ENCODE measurements at regions not wholly inside any gene's neighbourhood (a gene's known extent, or its start where the extent isn't known, plus 50 kb on each side); places are given as distances from the start of the nearest gene placed in this dataset.

DNA sequence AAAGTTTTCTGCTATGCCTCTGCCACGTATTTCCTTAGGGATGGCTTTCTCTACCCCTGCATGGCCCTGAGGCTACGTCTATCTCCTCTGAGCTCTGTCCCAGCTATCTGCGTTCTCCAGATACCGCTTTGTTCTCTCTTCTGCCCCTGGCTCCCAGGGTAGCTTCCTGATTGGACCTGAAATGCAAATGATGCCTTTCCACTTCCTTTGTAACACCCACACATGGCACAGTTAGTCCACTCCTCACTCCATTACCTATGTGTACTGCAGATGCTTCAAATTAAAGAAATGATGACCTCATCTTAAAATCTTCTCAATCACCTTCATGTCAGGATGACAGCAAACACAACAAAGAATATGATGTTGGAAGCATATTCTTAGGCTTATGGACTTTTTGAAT, 138.6 kb upstream of the POGK start:
- H3K27me3 ChIP-seq (replicated peaks; ENCODE audit: insufficient read depth, low read length): no peaks in the 10 kb centered on the region
- no peak overlapping the region for H3K27ac ChIP-seq (ENCODE audit: low read length)
- H3K79me2 ChIP-seq (ENCODE audit: low read length): no peaks in the 10 kb centered on the region
- no peak for DNase-seq
- no peaks in the 10 kb centered on the region for H3F3A ChIP-seq (ENCODE audit: insufficient read depth, low read length)
- no peaks in the 10 kb centered on the region for H3K36me3 ChIP-seq (replicated peaks; ENCODE audit: insufficient read depth, low read length)
- no peaks in the 10 kb centered on the region for H3K9me3 ChIP-seq (replicated peaks; ENCODE audit: insufficient read depth, low read length)
- H4K20me1 ChIP-seq (ENCODE audit: insufficient read depth, low read length): no peaks in the 10 kb centered on the region
- no peak overlapping the region for H2AFZ ChIP-seq (ENCODE audit: low read length)
- H3K4me2 ChIP-seq (ENCODE audit: low read depth, low read length): no peak overlapping the region
- no peak overlapping the region for H3K9ac ChIP-seq (ENCODE audit: low read length)
- H3K4me1 ChIP-seq (ENCODE audit: low read length): 0 out of 2 replicates have a peak, but pooled peaks cover 4% of the 10 kb centered on the region
- H3K9me2 ChIP-seq (replicated peaks; ENCODE audit: insufficient read depth, low read length): no peaks in the 10 kb centered on the region
- no peak overlapping the region for H3K4me3 ChIP-seq (ENCODE audit: low read length)
- TF ChIP-seq, protein P1, sequence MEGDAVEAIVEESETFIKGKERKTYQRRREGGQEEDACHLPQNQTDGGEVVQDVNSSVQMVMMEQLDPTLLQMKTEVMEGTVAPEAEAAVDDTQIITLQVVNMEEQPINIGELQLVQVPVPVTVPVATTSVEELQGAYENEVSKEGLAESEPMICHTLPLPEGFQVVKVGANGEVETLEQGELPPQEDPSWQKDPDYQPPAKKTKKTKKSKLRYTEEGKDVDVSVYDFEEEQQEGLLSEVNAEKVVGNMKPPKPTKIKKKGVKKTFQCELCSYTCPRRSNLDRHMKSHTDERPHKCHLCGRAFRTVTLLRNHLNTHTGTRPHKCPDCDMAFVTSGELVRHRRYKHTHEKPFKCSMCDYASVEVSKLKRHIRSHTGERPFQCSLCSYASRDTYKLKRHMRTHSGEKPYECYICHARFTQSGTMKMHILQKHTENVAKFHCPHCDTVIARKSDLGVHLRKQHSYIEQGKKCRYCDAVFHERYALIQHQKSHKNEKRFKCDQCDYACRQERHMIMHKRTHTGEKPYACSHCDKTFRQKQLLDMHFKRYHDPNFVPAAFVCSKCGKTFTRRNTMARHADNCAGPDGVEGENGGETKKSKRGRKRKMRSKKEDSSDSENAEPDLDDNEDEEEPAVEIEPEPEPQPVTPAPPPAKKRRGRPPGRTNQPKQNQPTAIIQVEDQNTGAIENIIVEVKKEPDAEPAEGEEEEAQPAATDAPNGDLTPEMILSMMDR (IDR thresholded peaks at IDR 0.05; ENCODE audit: low read length): no peak
- TF ChIP-seq EZH2 (optimal IDR thresholded peaks at IDR 0.05; ENCODE audit: low read depth, low read length) (no peak), EZH2phosphoT487 (IDR thresholded peaks at IDR 0.05; ENCODE audit: low read length) (no peak)

DNA sequence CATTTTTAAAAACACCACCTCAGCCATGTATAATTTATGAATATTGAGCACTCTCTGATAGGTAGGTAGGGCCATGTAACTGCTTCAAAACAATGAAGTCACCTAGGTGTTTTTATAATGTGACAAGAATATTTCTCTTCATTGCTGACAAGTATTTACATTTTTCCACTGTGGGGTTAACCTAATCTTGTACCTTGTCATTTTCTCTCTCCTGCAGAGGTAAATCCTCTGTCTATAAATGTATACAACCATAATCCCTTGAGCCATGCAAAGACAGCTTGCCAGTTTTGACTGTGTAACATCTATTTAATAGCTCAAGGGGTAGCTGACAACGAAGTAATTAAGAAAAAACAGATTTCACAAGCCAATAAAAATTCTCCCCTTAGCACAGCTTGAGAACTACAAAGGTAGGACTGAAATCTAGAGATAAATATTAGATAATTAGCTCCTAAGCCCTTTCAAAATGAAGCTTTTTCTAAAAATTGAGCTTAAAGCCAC, 137.6 kb upstream of the POGK start:
- H3K9ac ChIP-seq (ENCODE audit: low read length): no peak overlapping the region
- no peaks in the 10 kb centered on the region for H3K9me3 ChIP-seq (replicated peaks; ENCODE audit: insufficient read depth, low read length)
- no peak for DNase-seq
- TF ChIP-seq, protein P1 (IDR thresholded peaks at IDR 0.05; ENCODE audit: low read length): no peak
- TF ChIP-seq EZH2 (optimal IDR thresholded peaks at IDR 0.05; ENCODE audit: low read depth, low read length) (no peak), EZH2phosphoT487 (IDR thresholded peaks at IDR 0.05; ENCODE audit: low read length) (no peak)
- H3K36me3 ChIP-seq (replicated peaks; ENCODE audit: insufficient read depth, low read length): no peaks in the 10 kb centered on the region
- H3K9me2 ChIP-seq (replicated peaks; ENCODE audit: insufficient read depth, low read length): no peaks in the 10 kb centered on the region
- H3K4me2 ChIP-seq (ENCODE audit: low read depth, low read length): no peak overlapping the region
- H3K27ac ChIP-seq (ENCODE audit: low read length): no peak overlapping the region
- 0 out of 2 replicates have a peak, but pooled peaks cover 4% of the 10 kb centered on the region for H3K4me1 ChIP-seq (ENCODE audit: low read length)
- no peaks in the 10 kb centered on the region for H3K79me2 ChIP-seq (ENCODE audit: low read length)
- H3K27me3 ChIP-seq (replicated peaks; ENCODE audit: insufficient read depth, low read length): no peaks in the 10 kb centered on the region
- no peaks in the 10 kb centered on the region for H3F3A ChIP-seq (ENCODE audit: insufficient read depth, low read length)
- H2AFZ ChIP-seq (ENCODE audit: low read length): no peak overlapping the region
- no peak overlapping the region for H3K4me3 ChIP-seq (ENCODE audit: low read length)
- no peaks in the 10 kb centered on the region for H4K20me1 ChIP-seq (ENCODE audit: insufficient read depth, low read length)

DNA sequence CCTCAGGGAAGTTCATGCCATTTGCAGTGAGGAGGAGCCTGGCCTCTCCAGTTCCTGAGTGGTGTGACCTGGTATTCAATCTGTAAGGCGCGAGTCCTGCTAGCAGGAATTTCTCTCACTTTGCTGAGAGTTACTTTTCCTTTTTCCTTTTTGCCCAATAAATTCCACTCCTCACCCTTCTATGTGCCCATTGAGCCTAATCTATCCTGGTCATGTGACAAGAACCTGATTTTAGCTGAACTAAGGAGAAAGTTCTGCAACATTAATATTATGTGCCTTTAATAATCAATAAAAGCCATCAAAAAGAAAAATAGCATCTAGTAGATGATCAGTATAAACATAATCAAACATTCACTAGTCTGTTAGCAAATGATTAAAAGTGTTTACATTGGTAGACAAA, 136.1 kb upstream of the POGK start:
- H3K9me2 ChIP-seq (replicated peaks; ENCODE audit: insufficient read depth, low read length): no peaks in the 10 kb centered on the region
- no peaks in the 10 kb centered on the region for H3K79me2 ChIP-seq (ENCODE audit: low read length)

More for the DNA sequence above, 136.1 kb upstream of the POGK start:
- Histone ChIP-seq H3K36me3 (replicated peaks; ENCODE audit: insufficient read depth, low read length) (no peaks in the 10 kb centered on the region), H2AFZ (ENCODE audit: low read length) (no peak overlapping the region), H3F3A (ENCODE audit: insufficient read depth, low read length) (no peaks in the 10 kb centered on the region), H3K9me3 (replicated peaks; ENCODE audit: insufficient read depth, low read length) (no peaks in the 10 kb centered on the region), H3K9ac (ENCODE audit: low read length) (no peak overlapping the region), H3K4me3 (ENCODE audit: low read length) (no peak overlapping the region), H3K4me1 (ENCODE audit: low read length) (0 out of 2 replicates have a peak, but pooled peaks cover 4% of the 10 kb centered on the region), H3K4me2 (ENCODE audit: low read depth, low read length) (no peak overlapping the region), H3K27ac (ENCODE audit: low read length) (no peak overlapping the region), H4K20me1 (ENCODE audit: insufficient read depth, low read length) (no peaks in the 10 kb centered on the region), H3K27me3 (replicated peaks; ENCODE audit: insufficient read depth, low read length) (no peaks in the 10 kb centered on the region)
- no peak for DNase-seq
- TF ChIP-seq EZH2phosphoT487 (IDR thresholded peaks at IDR 0.05; ENCODE audit: low read length) (no peak), EZH2 (optimal IDR thresholded peaks at IDR 0.05; ENCODE audit: low read depth, low read length) (no peak)
- TF ChIP-seq, protein P1 (IDR thresholded peaks at IDR 0.05; ENCODE audit: low read length): no peak

Measured in MM.1S (cell line).